ENCODE measurements at regions not wholly inside any gene's neighbourhood (a gene's known extent, or its start where the extent isn't known, plus 50 kb on each side); places are given as distances from the start of the nearest gene placed in this dataset.

DNA sequence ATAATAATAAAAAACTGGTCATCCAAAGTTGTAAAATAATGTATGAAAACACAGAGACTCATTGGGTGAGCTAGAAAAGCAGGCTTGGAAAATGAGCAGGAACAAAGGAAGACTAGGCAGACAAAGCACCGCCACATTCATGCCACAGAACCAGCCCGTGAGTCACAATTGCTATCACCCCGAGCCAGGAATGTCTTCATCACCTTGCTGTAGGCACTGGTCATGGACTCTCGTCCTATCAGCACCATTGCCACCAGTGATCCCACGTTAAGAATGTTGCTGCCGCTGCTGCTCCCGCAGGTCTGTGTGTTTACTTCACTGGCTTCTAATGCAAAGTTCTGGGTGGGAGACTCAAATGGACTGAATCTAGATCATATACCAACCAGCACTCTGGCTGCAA lies 417.9 kb downstream of the PID1 start:
- Histone ChIP-seq H3K36me3 (ENCODE audit: control insufficient read depth, insufficient read depth, low read length) (no peaks in the 10 kb centered on the region), H3K27me3 (ENCODE audit: control insufficient read depth, insufficient read depth, low read length) (no peaks in the 10 kb centered on the region), H3K4me3 (ENCODE audit: low read depth, low read length) (no peak overlapping the region)
- DNase-seq (ENCODE audit: low read depth), result no peak
- TF ChIP-seq, protein P1, sequence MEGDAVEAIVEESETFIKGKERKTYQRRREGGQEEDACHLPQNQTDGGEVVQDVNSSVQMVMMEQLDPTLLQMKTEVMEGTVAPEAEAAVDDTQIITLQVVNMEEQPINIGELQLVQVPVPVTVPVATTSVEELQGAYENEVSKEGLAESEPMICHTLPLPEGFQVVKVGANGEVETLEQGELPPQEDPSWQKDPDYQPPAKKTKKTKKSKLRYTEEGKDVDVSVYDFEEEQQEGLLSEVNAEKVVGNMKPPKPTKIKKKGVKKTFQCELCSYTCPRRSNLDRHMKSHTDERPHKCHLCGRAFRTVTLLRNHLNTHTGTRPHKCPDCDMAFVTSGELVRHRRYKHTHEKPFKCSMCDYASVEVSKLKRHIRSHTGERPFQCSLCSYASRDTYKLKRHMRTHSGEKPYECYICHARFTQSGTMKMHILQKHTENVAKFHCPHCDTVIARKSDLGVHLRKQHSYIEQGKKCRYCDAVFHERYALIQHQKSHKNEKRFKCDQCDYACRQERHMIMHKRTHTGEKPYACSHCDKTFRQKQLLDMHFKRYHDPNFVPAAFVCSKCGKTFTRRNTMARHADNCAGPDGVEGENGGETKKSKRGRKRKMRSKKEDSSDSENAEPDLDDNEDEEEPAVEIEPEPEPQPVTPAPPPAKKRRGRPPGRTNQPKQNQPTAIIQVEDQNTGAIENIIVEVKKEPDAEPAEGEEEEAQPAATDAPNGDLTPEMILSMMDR (IDR thresholded peaks at IDR 0.05; ENCODE audit: insufficient read depth, low read length, poor library complexity, severe bottlenecking), result no peak

DNA sequence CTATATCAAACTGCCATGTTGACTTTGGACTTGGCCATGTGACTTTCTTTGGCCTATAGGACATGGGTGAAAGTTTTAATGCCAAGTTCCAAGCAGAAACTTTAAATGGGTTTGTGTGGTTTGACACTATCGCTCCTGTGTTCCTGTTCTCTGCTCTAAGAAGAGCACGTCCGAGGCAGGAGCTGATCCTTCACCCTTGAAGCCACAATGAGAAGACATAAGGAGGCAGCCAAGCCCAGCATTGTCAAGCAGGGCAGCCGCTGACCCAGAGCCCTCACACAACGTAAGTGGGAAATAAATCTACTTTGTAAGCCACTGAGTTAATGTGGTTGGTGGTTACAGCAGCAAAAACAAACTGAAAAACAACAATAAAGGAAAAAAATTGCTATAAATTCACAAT lies 422.4 kb downstream of the PID1 start:
- Histone ChIP-seq H3K36me3 (ENCODE audit: control insufficient read depth, insufficient read depth, low read length) (no peaks in the 10 kb centered on the region), H3K27me3 (ENCODE audit: control insufficient read depth, insufficient read depth, low read length) (no peaks in the 10 kb centered on the region), H3K4me3 (ENCODE audit: low read depth, low read length) (no peak overlapping the region)
- TF ChIP-seq, protein P1 (IDR thresholded peaks at IDR 0.05; ENCODE audit: insufficient read depth, low read length, poor library complexity, severe bottlenecking), result no peak
- no peak for DNase-seq (ENCODE audit: low read depth)

DNA sequence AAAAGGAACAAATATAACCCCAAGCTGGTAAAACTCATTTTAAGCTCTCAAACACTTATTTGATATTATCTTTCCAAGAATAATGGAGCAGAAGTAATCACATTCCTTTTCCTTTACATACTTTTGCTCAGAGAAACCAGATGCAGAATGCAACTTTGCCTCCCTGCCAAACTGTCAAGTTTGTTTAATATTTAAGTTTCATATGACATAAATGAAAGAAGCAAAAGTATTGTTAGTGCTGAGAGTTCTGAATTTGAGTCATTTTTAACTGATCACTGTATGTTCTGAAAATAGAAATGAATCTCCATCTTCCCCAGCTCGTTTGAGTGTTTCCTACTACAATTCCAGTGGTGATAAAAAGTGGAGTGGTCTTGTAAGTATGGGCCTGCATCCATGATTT lies 423.4 kb downstream of the PID1 start:
- TF ChIP-seq, protein P1 (IDR thresholded peaks at IDR 0.05; ENCODE audit: insufficient read depth, low read length, poor library complexity, severe bottlenecking), result no peak
- DNase-seq (ENCODE audit: low read depth), result no peak
- no peaks in the 10 kb centered on the region for H3K36me3 ChIP-seq (ENCODE audit: control insufficient read depth, insufficient read depth, low read length)
- no peaks in the 10 kb centered on the region for H3K27me3 ChIP-seq (ENCODE audit: control insufficient read depth, insufficient read depth, low read length)
- H3K4me3 ChIP-seq (ENCODE audit: low read depth, low read length), result no peak overlapping the region

DNA sequence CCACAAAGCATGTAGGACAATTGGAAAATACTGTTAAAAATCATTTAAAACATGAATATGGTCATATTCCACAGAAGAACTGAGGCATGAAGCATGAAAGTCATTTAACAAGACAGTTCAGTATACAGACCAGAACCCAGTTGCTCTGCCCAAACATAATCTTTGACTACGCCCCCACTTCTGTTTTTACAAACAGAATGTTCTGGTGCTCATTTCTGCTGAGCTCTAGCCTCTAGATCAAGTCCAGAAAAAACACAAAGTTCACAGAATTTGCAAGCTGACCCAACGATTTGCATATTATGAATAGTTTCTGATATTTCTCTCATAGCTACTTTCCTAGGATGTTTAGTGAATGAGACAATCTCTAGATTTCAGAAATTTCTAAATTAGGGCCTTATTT lies 424.9 kb downstream of the PID1 start:
- no peaks in the 10 kb centered on the region for H3K27me3 ChIP-seq (ENCODE audit: control insufficient read depth, insufficient read depth, low read length)
- no peak overlapping the region for H3K4me3 ChIP-seq (ENCODE audit: low read depth, low read length)
- no peaks in the 10 kb centered on the region for H3K36me3 ChIP-seq (ENCODE audit: control insufficient read depth, insufficient read depth, low read length)
- no peak for DNase-seq (ENCODE audit: low read depth)
- TF ChIP-seq, protein P1 (IDR thresholded peaks at IDR 0.05; ENCODE audit: insufficient read depth, low read length, poor library complexity, severe bottlenecking), result no peak

DNA sequence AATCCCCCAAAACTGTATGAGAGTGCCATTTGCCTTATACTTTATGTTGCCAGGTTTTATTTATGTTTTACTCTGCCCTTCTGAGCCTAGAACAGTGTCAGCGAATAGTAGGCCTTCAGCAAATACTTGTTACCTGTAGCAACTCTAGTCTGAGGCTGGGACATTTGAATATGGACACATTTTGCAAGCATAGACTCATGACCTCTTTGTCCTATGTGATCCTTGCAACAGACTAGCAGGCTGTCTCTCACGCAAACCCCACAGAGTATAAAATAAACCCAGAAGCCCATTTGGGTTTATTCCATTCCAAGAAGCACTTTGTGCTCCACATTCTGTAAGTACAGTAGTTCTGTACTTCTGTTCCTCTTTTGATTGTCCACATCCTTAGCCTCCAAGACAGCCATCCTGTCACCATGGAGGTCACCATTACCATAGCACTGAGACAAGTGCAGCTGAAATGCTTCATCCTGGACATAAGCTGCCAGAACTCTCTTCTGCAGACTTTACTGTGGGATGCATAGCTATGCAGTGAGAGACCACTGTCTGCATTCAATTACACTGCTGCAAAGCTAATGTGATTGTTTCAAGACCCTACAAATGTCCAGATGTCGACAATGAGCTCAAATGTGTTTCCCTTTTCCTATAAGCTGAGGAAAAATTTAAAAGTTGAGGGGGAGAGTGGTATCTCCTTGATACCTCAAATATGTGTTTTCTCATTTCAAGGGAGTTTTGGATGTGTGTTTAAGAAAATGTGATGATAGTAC lies 425.7 kb downstream of the PID1 start:
- H3K36me3 ChIP-seq (ENCODE audit: control insufficient read depth, insufficient read depth, low read length), result no peaks in the 10 kb centered on the region
- DNase-seq (ENCODE audit: low read depth), result no peak
- no peaks in the 10 kb centered on the region for H3K27me3 ChIP-seq (ENCODE audit: control insufficient read depth, insufficient read depth, low read length)
- TF ChIP-seq, protein P1 (IDR thresholded peaks at IDR 0.05; ENCODE audit: insufficient read depth, low read length, poor library complexity, severe bottlenecking), result no peak
- H3K4me3 ChIP-seq (ENCODE audit: low read depth, low read length), result no peak overlapping the region

DNA sequence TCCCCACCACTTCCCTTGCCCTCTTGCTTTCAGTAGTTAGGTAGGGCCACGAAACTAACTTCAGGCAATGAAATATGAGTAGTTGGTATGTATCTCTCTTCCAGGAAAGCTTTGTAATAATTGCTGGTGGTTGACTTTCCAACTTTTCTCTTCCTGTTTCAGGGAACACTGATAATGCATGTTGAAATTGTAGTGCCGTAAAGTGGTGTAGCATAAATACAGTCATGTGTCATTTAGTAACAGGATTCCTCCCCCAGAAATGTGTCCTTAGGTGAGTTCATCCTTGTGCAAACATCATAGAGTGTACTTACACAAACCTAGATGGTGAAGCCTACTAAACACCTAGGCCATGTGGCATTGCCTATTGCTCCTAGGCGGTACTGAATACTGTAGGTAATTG lies 429.2 kb downstream of the PID1 start:
- no peaks in the 10 kb centered on the region for H3K27me3 ChIP-seq (ENCODE audit: control insufficient read depth, insufficient read depth, low read length)
- no peak for DNase-seq (ENCODE audit: low read depth)
- H3K36me3 ChIP-seq (ENCODE audit: control insufficient read depth, insufficient read depth, low read length), result no peaks in the 10 kb centered on the region
- H3K4me3 ChIP-seq (ENCODE audit: low read depth, low read length), result no peak overlapping the region
- TF ChIP-seq, protein P1 (IDR thresholded peaks at IDR 0.05; ENCODE audit: insufficient read depth, low read length, poor library complexity, severe bottlenecking), result no peak
